Gastrocnemius medialis (tissue), 4 donors: ENCODE measurements at regions not wholly inside any gene's neighbourhood (a gene's known extent, or its start where the extent isn't known, plus 50 kb on each side); places are given as distances from the start of the nearest gene placed in this dataset.

Experiments used
- CTCF ChIP-seq, 5 experiments: fragments of 450-650 bp in 3 of 5; fragments of 200-600 bp in 2 of 5; sonication (generic) in 2 of 5; IDR thresholded peaks in 4 of 5; conservative IDR thresholded peaks in 1 of 5; 1 replicate in 4 of 5; 2 replicates in 1 of 5; pipeline ENCODE4 v1.5.1; 2016 to 2019; ENCODE audit warnings: antibody characterized with exemption in 5 of 5, mild to moderate bottlenecking in 3 of 5, moderate library complexity in 3 of 5
- POLR2A ChIP-seq, 2 donors: fragments of 450-650 bp; IDR thresholded peaks; one replicate each; pipeline ENCODE4 v1.6.1; 2017; ENCODE audit warnings: antibody characterized with exemption in 2 of 2, mild to moderate bottlenecking in 2 of 2, moderate library complexity in 2 of 2

- TF ChIP-seq CTCF (IDR thresholded peaks at IDR 0.05 in 4 of 5, conservative IDR thresholded peaks at IDR 0.05 in 1 of 5) = no peak
- no peak for TF ChIP-seq POLR2A (IDR thresholded peaks at IDR 0.05)
Observed at GRCh38 chr10:10958041-10958440, 59.6 kb upstream of the CELF2 start.
